ENCODE measurements at regions not wholly inside any gene's neighbourhood (a gene's known extent, or its start where the extent isn't known, plus 50 kb on each side); places are given as distances from the start of the nearest gene placed in this dataset.

DNA sequence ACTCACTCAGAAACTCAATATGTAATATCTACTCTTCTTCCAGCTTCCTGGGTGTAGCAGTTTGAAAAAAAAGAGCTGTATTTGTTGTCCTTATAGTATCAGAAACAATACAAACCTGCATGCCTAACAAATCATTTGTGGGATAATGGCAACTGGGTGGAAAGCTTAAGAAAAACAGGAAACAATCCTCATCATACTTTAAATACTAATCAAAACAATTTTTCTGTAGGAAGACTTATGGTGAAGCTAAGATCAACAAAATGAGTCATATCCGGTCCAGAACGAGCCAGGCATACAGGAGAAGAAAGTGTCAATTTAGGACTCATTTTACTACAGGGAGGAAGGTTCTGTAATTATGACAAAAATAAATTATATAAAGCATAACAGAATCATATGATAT is 181.8 kb upstream of the ADGRL4 start:
- TF ChIP-seq, protein P1, sequence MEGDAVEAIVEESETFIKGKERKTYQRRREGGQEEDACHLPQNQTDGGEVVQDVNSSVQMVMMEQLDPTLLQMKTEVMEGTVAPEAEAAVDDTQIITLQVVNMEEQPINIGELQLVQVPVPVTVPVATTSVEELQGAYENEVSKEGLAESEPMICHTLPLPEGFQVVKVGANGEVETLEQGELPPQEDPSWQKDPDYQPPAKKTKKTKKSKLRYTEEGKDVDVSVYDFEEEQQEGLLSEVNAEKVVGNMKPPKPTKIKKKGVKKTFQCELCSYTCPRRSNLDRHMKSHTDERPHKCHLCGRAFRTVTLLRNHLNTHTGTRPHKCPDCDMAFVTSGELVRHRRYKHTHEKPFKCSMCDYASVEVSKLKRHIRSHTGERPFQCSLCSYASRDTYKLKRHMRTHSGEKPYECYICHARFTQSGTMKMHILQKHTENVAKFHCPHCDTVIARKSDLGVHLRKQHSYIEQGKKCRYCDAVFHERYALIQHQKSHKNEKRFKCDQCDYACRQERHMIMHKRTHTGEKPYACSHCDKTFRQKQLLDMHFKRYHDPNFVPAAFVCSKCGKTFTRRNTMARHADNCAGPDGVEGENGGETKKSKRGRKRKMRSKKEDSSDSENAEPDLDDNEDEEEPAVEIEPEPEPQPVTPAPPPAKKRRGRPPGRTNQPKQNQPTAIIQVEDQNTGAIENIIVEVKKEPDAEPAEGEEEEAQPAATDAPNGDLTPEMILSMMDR (conservative IDR thresholded peaks at IDR 0.05; ENCODE audit: low read length), result no peak
- TF ChIP-seq EZH2phosphoT487 (IDR thresholded peaks at IDR 0.05; ENCODE audit: borderline replicate concordance, low read depth, low read length), result no peak
